Heart left ventricle (tissue), 16 donors: ENCODE measurements at regions not wholly inside any gene's neighbourhood (a gene's known extent, or its start where the extent isn't known, plus 50 kb on each side); places are given as distances from the start of the nearest gene placed in this dataset.
A peak's percentile ranks its signal among the peaks of the same experiment; 100 is the strongest.

ENCODE experiments used
- ATAC-seq, 4 donors: fragments of 200-7000 bp; cut with Tn5 transposase; one replicate each; pipeline ENCODE4 v1.9.1; 2020 to 2022; ENCODE audit warnings: moderate library complexity in 4 of 4, mild to moderate bottlenecking in 3 of 4, moderate number of reproducible peaks in 1 of 4
- DNase-seq, 5 donors: peaks; one replicate each; pipeline ENCODE4 v3.0.0-alpha.2; 2020
- H3K27ac ChIP-seq, 12 donors: fragments of 200-600 bp; sonication (generic) in 4 of 12; one replicate each; pipeline versions ENCODE4 v1.5.0 to v1.8.0; 2016 to 2022; ENCODE audit warnings: mild to moderate bottlenecking in 2 of 12
- H3K27me3 ChIP-seq, 9 donors: fragments of 200-600 bp; sonication (generic) in 2 of 9; one replicate each; pipeline versions ENCODE4 v1.5.1 to v1.8.0; 2016 to 2022; ENCODE audit warnings: mild to moderate bottlenecking in 3 of 9
- H3K36me3 ChIP-seq, 9 donors: fragments of 200-600 bp; sonication (generic) in 2 of 9; one replicate each; pipeline versions ENCODE4 v1.5.0 to v1.8.0; 2018 to 2022; ENCODE audit warnings: mild to moderate bottlenecking in 2 of 9
- H3K4me1 ChIP-seq, 12 donors: fragments of 200-600 bp; sonication (generic) in 4 of 12; one replicate each; pipeline versions ENCODE4 v1.5.0 to v1.8.0; 2016 to 2022; ENCODE audit warnings: mild to moderate bottlenecking in 3 of 12
- H3K4me3 ChIP-seq, 12 donors: fragments of 200-600 bp; sonication (generic) in 4 of 12; one replicate each; pipeline versions ENCODE4 v1.5.0 to v1.8.0; 2017 to 2022; ENCODE audit warnings: mild to moderate bottlenecking in 9 of 12, moderate library complexity in 4 of 12
- H3K9me3 ChIP-seq, 12 donors: fragments of 200-600 bp; sonication (generic) in 4 of 12; one replicate each; pipeline versions ENCODE4 v1.5.0 to v1.8.0; 2016 to 2022; ENCODE audit warnings: mild to moderate bottlenecking in 1 of 12
- CTCF ChIP-seq, 12 donors: fragments of 200-600 bp; sonication (generic) in 4 of 12; IDR thresholded peaks; one replicate each; pipeline versions ENCODE4 v1.5.0 to v1.8.0; 2018 to 2022; ENCODE audit warnings: antibody characterized with exemption in 12 of 12, mild to moderate bottlenecking in 5 of 12
- POLR2A ChIP-seq, 2 donors: fragments of 450-650 bp; IDR thresholded peaks; one replicate each; pipeline ENCODE4 v1.6.1; 2017; ENCODE audit warnings: antibody characterized with exemption in 2 of 2, mild to moderate bottlenecking in 2 of 2, moderate library complexity in 2 of 2
- WGBS, 4 donors: extraction: QIAGEN DNeasy Blood & Tissue Kit in 2 of 4; methylation state at CpG; one replicate each; pipeline versions ENCODE4 v1.1.5 to v1.1.7; 2013 to 2018; 5-methylcytosine and 5-hydroxymethylcytosine counted together
- intact Hi-C, 10 donors: fragments of 100-400 bp; cut with DNase I; formaldehyde crosslinking; loops; one replicate each; pipeline versions ENCODE4 v1.11.1 to v1.14.2; 2022
- donor health status: ischemic (EF 13 %, LVEDD 7.1; RV severe dilation, severe dysfunction).
- donor health status: healthy with polysubstance abuse.
- donor health status: DM: no; HTN: yes; CAD: no.
- donor health status: DM: no; HTN: no; CAD: no.
- donor health status: ischemic (EF 25% LVEDD 6.9; RV normal size, moderate dysfunction).
- donor health status: ischemic (EF 25% LVEDD 5.7; RV mildly dilated, moderate dysfunction).
- donor health status: healthy.
- donor health status: DM: yes; HTN: yes; CAD: no.
- donor health status: ischemic (EF 35%, LVEDD 5.7; RV mildly dilated, moderate dysfunction).
- donor health status: nonischemic (EF 11% LVEDD 7.7; RV severe dilation, severe dysfunction).
- donor health status: DM: yes; HTN: yes; CAD: no.
- donor health status: PGD.
- donor health status: ischemic (EF 29% LVEDD 5.4; RV normal size, mild dysfunction).
- donor health status: nonischemic (EF 23%, LVEDD 6.1; RV moderate dilation, normal function).

GRCh38 chr6:18990059-18990978 lies 603.2 kb downstream of the RNF144B start:
- ATAC-seq (peak in 3 of 4 donors; percentile 62 to 75 (median 74)), DNase-seq (peak; percentile 64 to 80 (median 74))
- intact Hi-C loops, result loop anchor here in 3 of 10 donors (10.0 kb wide), 2 partner anchors 864 to 1064 kb away; no protein-coding TSS in a partner anchor
- Histone ChIP-seq H3K4me1 (peaks cover 0 to 7% (median 0%) of the 10 kb centered on the region in 12 donors), H3K36me3 (no peaks in the 10 kb centered on the region), H3K27ac (no peak overlapping the region), H3K27me3 (no peaks in the 10 kb centered on the region), H3K9me3 (peaks cover 0 to 5% (median 0%) of the 10 kb centered on the region in 12 donors), H3K4me3 (peak overlapping the region in 3 of 12 donors; percentile 8 to 11 (median 11))
- WGBS, 4 donors, result 32 to 35% (median 34%) methylated on average over 24 of the region's 24 CpGs
- TF ChIP-seq POLR2A (IDR thresholded peaks at IDR 0.05) (no peak), CTCF (IDR thresholded peaks at IDR 0.05) (peak; percentile 42 to 75 (median 58))

- 21 to 50% (median 34%) methylated on average over 2 of the region's 2 CpGs for WGBS, 4 donors
These were observed 610.3 kb downstream of the RNF144B start for GRCh38 chr6:18997375-18997826.

GRCh38 chr6:19002976-19003560 lies 615.9 kb downstream of the RNF144B start:
- WGBS, 4 donors, result 41 to 59% (median 48%) methylated on average over 1 of the region's 1 CpG
- H3K4me1 ChIP-seq, result no peaks in the 10 kb centered on the region
- no peak for TF ChIP-seq CTCF (IDR thresholded peaks at IDR 0.05)
- TF ChIP-seq POLR2A (IDR thresholded peaks at IDR 0.05), result no peak
- H3K27ac ChIP-seq, result no peak overlapping the region
- H3K27me3 ChIP-seq, result no peaks in the 10 kb centered on the region
- no peak overlapping the region for H3K4me3 ChIP-seq
- DNase-seq, result no peak
- no peaks in the 10 kb centered on the region for H3K36me3 ChIP-seq
- intact Hi-C loops, result no loop called here
- ATAC-seq, result no peak
- no peaks in the 10 kb centered on the region for H3K9me3 ChIP-seq

More at GRCh38 chr6:18997375-18997826, 610.3 kb downstream of the RNF144B start:
- no peak overlapping the region for H3K4me3 ChIP-seq
- peaks cover 0 to 14% (median 0%) of the 10 kb centered on the region in 12 donors for H3K9me3 ChIP-seq
- peak; percentile 15 to 70 (median 58) for ATAC-seq
- no peak for DNase-seq
- H3K27me3 ChIP-seq, result no peaks in the 10 kb centered on the region
- H3K4me1 ChIP-seq, result no peaks in the 10 kb centered on the region
- no peaks in the 10 kb centered on the region for H3K36me3 ChIP-seq
- peak; percentile 20 to 58 (median 42) for TF ChIP-seq CTCF (IDR thresholded peaks at IDR 0.05)
- TF ChIP-seq POLR2A (IDR thresholded peaks at IDR 0.05), result no peak
- intact Hi-C loops, result loop anchor here in 3 of 10 donors (10.0 kb wide), 2 partner anchors 857 to 1057 kb away; no protein-coding TSS in a partner anchor
- no peak overlapping the region for H3K27ac ChIP-seq

GRCh38 chr6:19004176-19004575 lies 617.0 kb downstream of the RNF144B start:
- WGBS, 4 donors, result 80 to 89% (median 81%) methylated on average over 4 of the region's 4 CpGs
- DNase-seq (no peak), ATAC-seq (no peak)
- Histone ChIP-seq H3K27ac (no peak overlapping the region), H3K36me3 (no peaks in the 10 kb centered on the region), H3K27me3 (no peaks in the 10 kb centered on the region), H3K4me3 (no peak overlapping the region), H3K9me3 (no peaks in the 10 kb centered on the region), H3K4me1 (no peaks in the 10 kb centered on the region)
- intact Hi-C loops, result no loop called here
- TF ChIP-seq CTCF (IDR thresholded peaks at IDR 0.05) (no peak), POLR2A (IDR thresholded peaks at IDR 0.05) (no peak)
